ENCODE measurements at regions not wholly inside any gene's neighbourhood (a gene's known extent, or its start where the extent isn't known, plus 50 kb on each side); places are given as distances from the start of the nearest gene placed in this dataset.

DNA sequence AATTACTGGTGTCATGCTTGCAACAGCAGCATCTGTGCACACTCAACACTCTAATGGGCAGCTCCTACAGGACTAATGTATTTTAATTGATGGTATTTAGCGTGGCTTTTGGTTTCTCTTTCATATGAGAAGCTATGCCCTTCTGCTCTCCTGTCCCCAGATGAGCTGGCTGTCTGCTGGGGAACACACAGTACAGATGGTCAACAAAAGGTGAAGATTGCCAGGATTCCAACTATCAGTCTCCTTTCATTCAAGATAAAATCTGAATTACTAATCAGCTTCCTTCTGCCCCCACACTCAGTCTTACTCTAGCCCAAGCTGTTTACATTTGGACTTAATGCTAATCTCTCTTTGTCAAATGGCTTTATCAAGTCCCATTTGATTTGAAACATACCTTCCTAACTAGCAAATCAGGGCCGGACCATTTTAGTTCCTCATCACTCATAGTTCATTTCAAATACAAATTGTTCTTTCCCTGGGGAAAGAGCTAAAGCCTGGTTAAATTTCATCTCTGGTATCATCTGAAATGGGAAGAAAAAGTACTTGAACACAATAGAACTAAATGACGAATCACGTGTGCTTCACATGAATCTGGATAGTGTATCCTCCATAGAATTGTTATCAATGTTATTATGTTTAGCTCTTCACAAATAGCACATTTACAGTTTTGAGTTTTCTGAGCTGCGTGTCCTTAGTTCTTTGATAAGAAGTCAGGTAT lies 988.0 kb downstream of the PCDH17 start:
- TF ChIP-seq, protein P1, sequence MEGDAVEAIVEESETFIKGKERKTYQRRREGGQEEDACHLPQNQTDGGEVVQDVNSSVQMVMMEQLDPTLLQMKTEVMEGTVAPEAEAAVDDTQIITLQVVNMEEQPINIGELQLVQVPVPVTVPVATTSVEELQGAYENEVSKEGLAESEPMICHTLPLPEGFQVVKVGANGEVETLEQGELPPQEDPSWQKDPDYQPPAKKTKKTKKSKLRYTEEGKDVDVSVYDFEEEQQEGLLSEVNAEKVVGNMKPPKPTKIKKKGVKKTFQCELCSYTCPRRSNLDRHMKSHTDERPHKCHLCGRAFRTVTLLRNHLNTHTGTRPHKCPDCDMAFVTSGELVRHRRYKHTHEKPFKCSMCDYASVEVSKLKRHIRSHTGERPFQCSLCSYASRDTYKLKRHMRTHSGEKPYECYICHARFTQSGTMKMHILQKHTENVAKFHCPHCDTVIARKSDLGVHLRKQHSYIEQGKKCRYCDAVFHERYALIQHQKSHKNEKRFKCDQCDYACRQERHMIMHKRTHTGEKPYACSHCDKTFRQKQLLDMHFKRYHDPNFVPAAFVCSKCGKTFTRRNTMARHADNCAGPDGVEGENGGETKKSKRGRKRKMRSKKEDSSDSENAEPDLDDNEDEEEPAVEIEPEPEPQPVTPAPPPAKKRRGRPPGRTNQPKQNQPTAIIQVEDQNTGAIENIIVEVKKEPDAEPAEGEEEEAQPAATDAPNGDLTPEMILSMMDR (IDR thresholded peaks at IDR 0.05; ENCODE audit: low read depth, low read length) = no peak
- no peak overlapping the region for H3K4me3 ChIP-seq (ENCODE audit: low read depth, low read length)
- in situ Hi-C loops (cut with HindIII; ENCODE audit: low sequenced_read_pairs) = no loop called here
- DNase-seq (ENCODE audit: low read depth, low spot score) = no peak

DNA sequence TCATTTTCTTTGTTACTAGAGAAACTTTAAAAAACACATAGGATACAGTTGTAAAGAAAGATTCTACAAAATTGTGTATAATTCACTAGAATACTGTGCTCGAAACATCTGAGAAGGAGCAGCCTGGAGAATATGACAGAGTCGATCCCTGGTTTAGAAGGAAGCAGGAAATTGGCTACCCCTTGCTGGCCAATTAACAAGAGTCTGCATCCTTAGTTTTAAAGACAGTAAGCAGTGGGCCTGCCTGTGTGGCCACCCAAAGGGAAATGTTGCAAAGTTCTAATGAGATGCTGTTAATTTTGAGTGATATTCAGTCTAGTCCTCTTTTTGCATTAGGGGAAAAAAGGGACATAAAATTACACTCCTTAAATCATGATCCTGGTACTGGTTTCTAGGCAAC lies 988.6 kb downstream of the PCDH17 start:
- in situ Hi-C loops (cut with HindIII; ENCODE audit: low sequenced_read_pairs) = no loop called here
- DNase-seq (ENCODE audit: low read depth, low spot score) = no peak
- H3K4me3 ChIP-seq (ENCODE audit: low read depth, low read length) = no peak overlapping the region
- TF ChIP-seq, protein P1 (IDR thresholded peaks at IDR 0.05; ENCODE audit: low read depth, low read length) = no peak

DNA sequence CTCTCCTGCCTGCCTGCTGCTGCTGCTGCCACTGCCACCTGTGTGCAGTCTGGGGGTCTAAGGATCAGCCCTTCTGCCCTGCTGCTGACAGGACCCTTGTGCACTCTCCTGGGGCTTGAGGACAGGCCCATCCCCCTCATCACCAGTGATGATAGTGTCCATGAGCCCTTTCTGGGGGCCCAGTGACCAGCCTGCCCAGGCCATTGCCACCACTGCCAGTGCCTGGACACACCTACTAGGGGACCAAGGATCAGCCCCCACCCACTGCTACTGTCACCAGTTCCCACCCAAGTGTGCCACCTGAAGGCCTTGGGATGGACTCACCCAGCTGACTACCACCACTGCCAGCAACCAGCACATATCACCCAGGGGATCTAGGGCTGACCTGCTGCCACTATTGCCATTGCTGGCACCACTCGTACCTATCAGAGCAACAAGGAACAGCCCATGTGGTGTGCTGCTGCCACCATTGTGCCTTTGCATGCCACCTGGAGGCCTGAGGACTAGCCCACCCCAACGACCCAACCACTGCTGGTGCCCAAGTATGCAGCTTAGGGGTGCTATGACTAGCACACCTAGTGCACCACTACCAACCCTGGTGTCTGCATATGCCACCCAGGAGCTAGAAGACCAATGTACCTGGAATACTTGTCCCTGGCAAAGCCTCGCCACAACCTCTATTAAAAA lies 994.3 kb downstream of the PCDH17 start:
- TF ChIP-seq, protein P1 (IDR thresholded peaks at IDR 0.05; ENCODE audit: low read depth, low read length) = no peak
- in situ Hi-C loops (cut with HindIII; ENCODE audit: low sequenced_read_pairs) = no loop called here
- no peak for DNase-seq (ENCODE audit: low read depth, low spot score)
- H3K4me3 ChIP-seq (ENCODE audit: low read depth, low read length) = no peak overlapping the region

DNA sequence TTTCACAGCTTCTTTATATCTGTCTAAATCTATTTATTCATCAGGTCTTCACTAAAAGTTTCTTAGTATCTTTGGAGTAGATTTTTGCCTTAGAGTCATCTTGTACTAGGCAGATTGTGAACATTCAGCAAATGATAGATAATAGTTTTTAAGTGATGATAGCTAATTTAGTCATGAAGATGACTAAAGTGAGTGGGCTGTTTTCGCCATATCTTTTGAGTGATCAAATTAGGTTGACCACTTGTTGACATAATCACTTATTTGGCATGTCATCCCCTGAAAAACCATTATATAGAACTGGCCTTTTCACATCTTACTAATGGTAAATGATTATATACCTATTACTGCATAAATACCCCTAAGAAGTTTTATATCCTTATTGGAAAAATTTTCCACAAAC lies 999.2 kb downstream of the PCDH17 start:
- TF ChIP-seq, protein P1 (IDR thresholded peaks at IDR 0.05; ENCODE audit: low read depth, low read length) = no peak
- DNase-seq (ENCODE audit: low read depth, low spot score) = no peak
- H3K4me3 ChIP-seq (ENCODE audit: low read depth, low read length) = no peak overlapping the region
- in situ Hi-C loops (cut with HindIII; ENCODE audit: low sequenced_read_pairs) = no loop called here

DNA sequence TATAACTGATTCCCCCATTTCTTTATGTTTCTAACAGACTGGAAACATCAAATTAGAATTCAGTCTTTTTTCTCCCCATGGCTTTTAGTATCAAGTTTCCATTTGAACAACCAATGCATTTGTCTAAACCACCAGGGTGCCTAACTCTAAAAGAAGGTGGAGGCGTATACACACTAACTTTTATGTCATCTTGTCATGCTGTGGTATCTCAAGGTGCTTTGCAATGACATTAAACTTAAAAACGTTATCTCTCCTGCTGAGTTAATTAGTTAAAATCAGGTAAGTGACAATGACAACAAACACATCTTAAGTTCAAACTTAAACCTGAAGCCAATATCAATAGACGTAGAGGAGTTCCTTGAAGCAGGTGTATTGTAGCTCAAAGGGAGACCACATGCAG lies 1001.7 kb downstream of the PCDH17 start:
- no peak overlapping the region for H3K4me3 ChIP-seq (ENCODE audit: low read depth, low read length)
- TF ChIP-seq, protein P1 (IDR thresholded peaks at IDR 0.05; ENCODE audit: low read depth, low read length) = no peak
- DNase-seq (ENCODE audit: low read depth, low spot score) = no peak
- in situ Hi-C loops (cut with HindIII; ENCODE audit: low sequenced_read_pairs) = no loop called here

DNA sequence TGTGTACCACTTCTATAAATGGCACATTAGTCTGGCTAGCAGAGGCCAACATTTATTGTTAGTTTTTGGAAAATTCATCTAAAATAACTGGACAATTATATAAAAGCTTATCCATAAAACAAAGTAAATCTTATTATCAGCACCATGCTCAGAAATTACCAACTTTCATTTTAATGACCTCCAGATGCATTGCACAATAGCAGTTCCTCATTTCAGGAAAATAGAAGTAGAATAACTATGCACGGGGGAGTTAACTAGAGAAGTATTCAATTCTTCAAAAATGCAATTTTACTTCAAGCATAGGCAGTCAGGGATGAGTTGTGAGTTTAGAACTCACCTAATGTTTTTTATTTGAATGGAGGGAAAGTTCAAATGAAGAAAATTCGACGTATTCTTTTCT lies 1023.5 kb downstream of the PCDH17 start:
- in situ Hi-C loops (cut with HindIII; ENCODE audit: low sequenced_read_pairs) = no loop called here
- H3K4me3 ChIP-seq (ENCODE audit: low read depth, low read length) = no peak overlapping the region
- TF ChIP-seq, protein P1 (IDR thresholded peaks at IDR 0.05; ENCODE audit: low read depth, low read length) = no peak
- no peak for DNase-seq (ENCODE audit: low read depth, low spot score)
